HG02870 (cell line): ENCODE measurements at regions not wholly inside any gene's neighbourhood (a gene's known extent, or its start where the extent isn't known, plus 50 kb on each side); places are given as distances from the start of the nearest gene placed in this dataset.

Experiments used
- ATAC-seq: cut with Tn5 transposase; IDR thresholded peaks from one replicate; pipeline ENCODE4 v1.9.1; 2021; ENCODE audit warnings: mild to moderate bottlenecking, moderate library complexity; ENCODE audit not compliant: unreplicated experiment

- no peak for ATAC-seq
These were observed 161.2 kb downstream of the PLPP3 start for GRCh38 chr1:56418151-56418631.

- ATAC-seq, result no peak
These were observed 161.7 kb downstream of the PLPP3 start for GRCh38 chr1:56417646-56418045.

GRCh38 chr1:56416495-56416894 is 162.9 kb downstream of the PLPP3 start:
- ATAC-seq, result no peak

- no peak for ATAC-seq
These were observed 163.6 kb downstream of the PLPP3 start for GRCh38 chr1:56415720-56416119.

- no peak for ATAC-seq
These were observed 164.1 kb downstream of the PLPP3 start for GRCh38 chr1:56415258-56415657.

GRCh38 chr1:56414728-56415224 is 164.6 kb downstream of the PLPP3 start:
- no peak for ATAC-seq

- ATAC-seq, result no peak
These were observed 165.6 kb downstream of the PLPP3 start for GRCh38 chr1:56413671-56414199.

- no peak for ATAC-seq
These were observed 167.7 kb downstream of the PLPP3 start for GRCh38 chr1:56411484-56412180.

- ATAC-seq, result no peak
These were observed 168.3 kb downstream of the PLPP3 start for GRCh38 chr1:56411021-56411420.

- ATAC-seq, result no peak
These were observed 169.0 kb downstream of the PLPP3 start for GRCh38 chr1:56410405-56410804.

- ATAC-seq, result no peak
These were observed 170.2 kb downstream of the PLPP3 start for GRCh38 chr1:56409112-56409691.

- ATAC-seq, result no peak
These were observed 172.5 kb downstream of the PLPP3 start for GRCh38 chr1:56406821-56407220.

- no peak for ATAC-seq
These were observed 174.8 kb downstream of the PLPP3 start for GRCh38 chr1:56404561-56405030.

GRCh38 chr1:56404066-56404465 is 175.3 kb downstream of the PLPP3 start:
- ATAC-seq, result no peak

- ATAC-seq, result no peak
These were observed 176.0 kb downstream of the PLPP3 start for GRCh38 chr1:56403321-56403720.

- ATAC-seq, result no peak
These were observed 178.2 kb downstream of the PLPP3 start for GRCh38 chr1:56401191-56401590.

GRCh38 chr1:56400526-56400925 is 178.8 kb downstream of the PLPP3 start:
- ATAC-seq, result no peak

- ATAC-seq, result no peak
These were observed 179.6 kb downstream of the PLPP3 start for GRCh38 chr1:56399795-56400194.

- no peak for ATAC-seq
These were observed 180.0 kb downstream of the PLPP3 start for GRCh38 chr1:56399326-56399725.

- ATAC-seq, result no peak
These were observed 181.5 kb downstream of the PLPP3 start for GRCh38 chr1:56397811-56398231.

- ATAC-seq, result no peak
These were observed 182.0 kb downstream of the PLPP3 start for GRCh38 chr1:56397409-56397808.

GRCh38 chr1:56396581-56396980 is 182.8 kb downstream of the PLPP3 start:
- no peak for ATAC-seq
